ENCODE measurements at regions not wholly inside any gene's neighbourhood (a gene's known extent, or its start where the extent isn't known, plus 50 kb on each side); places are given as distances from the start of the nearest gene placed in this dataset.

GRCh38 chr6:6704103-6705060, 115.9 kb downstream of the LY86 start:
- FAIRE-seq (no peak), DNase-seq (ENCODE audit: low spot score) (no peak)

- DNase-seq (ENCODE audit: low spot score) (no peak), FAIRE-seq (no peak)
Measured at GRCh38 chr6:6705061-6705425, 116.5 kb downstream of the LY86 start.

- FAIRE-seq (no peak), DNase-seq (ENCODE audit: low spot score) (no peak)
Measured at GRCh38 chr6:6705915-6706675, 117.6 kb downstream of the LY86 start.

GRCh38 chr6:6707143-6707542, 118.6 kb downstream of the LY86 start:
- no peak for DNase-seq (ENCODE audit: low spot score)
- FAIRE-seq: no peak

GRCh38 chr6:6709106-6709505, 120.6 kb downstream of the LY86 start:
- FAIRE-seq: no peak
- no peak for DNase-seq (ENCODE audit: low spot score)

- no peak for FAIRE-seq
Measured at GRCh38 chr6:6711031-6711785, 122.7 kb downstream of the LY86 start.

GRCh38 chr6:6711832-6712448, 123.4 kb downstream of the LY86 start:
- no peak for DNase-seq (ENCODE audit: low spot score)
- FAIRE-seq: no peak

More at GRCh38 chr6:6711031-6711785, 122.7 kb downstream of the LY86 start:
- no peak for DNase-seq (ENCODE audit: low spot score)

GRCh38 chr6:6712449-6713403, 124.2 kb downstream of the LY86 start:
- DNase-seq (ENCODE audit: low spot score) (peak; percentile 31), FAIRE-seq (no peak)

- FAIRE-seq (no peak), DNase-seq (ENCODE audit: low spot score) (peak; percentile 5)
Measured at GRCh38 chr6:6713657-6714056, 125.1 kb downstream of the LY86 start.

- no peak for FAIRE-seq
- DNase-seq (ENCODE audit: low spot score): no peak
Measured at GRCh38 chr6:6714118-6714897, 125.8 kb downstream of the LY86 start.

- no peak for DNase-seq (ENCODE audit: low spot score)
- FAIRE-seq: no peak
Measured at GRCh38 chr6:6714953-6715352, 126.4 kb downstream of the LY86 start.

GRCh38 chr6:6715465-6715864, 126.9 kb downstream of the LY86 start:
- DNase-seq (ENCODE audit: low spot score) (no peak), FAIRE-seq (no peak)

- no peak for FAIRE-seq
- DNase-seq (ENCODE audit: low spot score): no peak
Measured at GRCh38 chr6:6716998-6717763, 128.7 kb downstream of the LY86 start.

GRCh38 chr6:6717953-6718352, 129.4 kb downstream of the LY86 start:
- FAIRE-seq (no peak), DNase-seq (ENCODE audit: low spot score) (no peak)

- FAIRE-seq (no peak), DNase-seq (ENCODE audit: low spot score) (no peak)
Measured at GRCh38 chr6:6721606-6722005, 133.1 kb downstream of the LY86 start.

- no peak for DNase-seq (ENCODE audit: low spot score)
- no peak for FAIRE-seq
Measured at GRCh38 chr6:6722195-6722594, 133.7 kb downstream of the LY86 start.

- no peak for FAIRE-seq
- no peak for DNase-seq (ENCODE audit: low spot score)
Measured at GRCh38 chr6:6723361-6723760, 134.8 kb downstream of the LY86 start.

- DNase-seq (ENCODE audit: low spot score) (no peak), FAIRE-seq (no peak)
Measured at GRCh38 chr6:6723921-6724538, 135.5 kb downstream of the LY86 start.

Measured in RCC 7860 (cell line).